ENCODE measurements at regions not wholly inside any gene's neighbourhood (a gene's known extent, or its start where the extent isn't known, plus 50 kb on each side); places are given as distances from the start of the nearest gene placed in this dataset.

- no peak for DNase-seq (ENCODE audit: low read depth)
Observed at GRCh38 chr18:61989138-61989537, 96.3 kb upstream of the RNF152 start.

GRCh38 chr18:61988100-61988499, 95.3 kb upstream of the RNF152 start:
- no peak for DNase-seq (ENCODE audit: low read depth)

- no peak for DNase-seq (ENCODE audit: low read depth)
Observed at GRCh38 chr18:61985681-61986080, 92.9 kb upstream of the RNF152 start.

GRCh38 chr18:61984349-61984748, 91.5 kb upstream of the RNF152 start:
- no peak for DNase-seq (ENCODE audit: low read depth)

GRCh38 chr18:61982475-61982874, 89.7 kb upstream of the RNF152 start:
- DNase-seq (ENCODE audit: low read depth) = no peak

GRCh38 chr18:61980355-61980754, 87.5 kb upstream of the RNF152 start:
- DNase-seq (ENCODE audit: low read depth) = no peak

GRCh38 chr18:61975526-61976326, 82.9 kb upstream of the RNF152 start:
- DNase-seq (ENCODE audit: low read depth) = peak; percentile 14

GRCh38 chr18:61973273-61974115, 80.7 kb upstream of the RNF152 start:
- no peak for DNase-seq (ENCODE audit: low read depth)

GRCh38 chr18:61972389-61973264, 79.8 kb upstream of the RNF152 start:
- no peak for DNase-seq (ENCODE audit: low read depth)

GRCh38 chr18:61967252-61967891, 74.6 kb upstream of the RNF152 start:
- no peak for DNase-seq (ENCODE audit: low read depth)

- no peak for DNase-seq (ENCODE audit: low read depth)
Observed at GRCh38 chr18:61965311-61965710, 72.5 kb upstream of the RNF152 start.

- no peak for DNase-seq (ENCODE audit: low read depth)
Observed at GRCh38 chr18:61964616-61965015, 71.8 kb upstream of the RNF152 start.

GRCh38 chr18:61963705-61964104, 70.9 kb upstream of the RNF152 start:
- DNase-seq (ENCODE audit: low read depth) = no peak

GRCh38 chr18:61957801-61958516, 65.2 kb upstream of the RNF152 start:
- DNase-seq (ENCODE audit: low read depth) = no peak

- no peak for DNase-seq (ENCODE audit: low read depth)
Observed at GRCh38 chr18:61955644-61956043, 62.8 kb upstream of the RNF152 start.

- DNase-seq (ENCODE audit: low read depth) = no peak
Observed at GRCh38 chr18:61954096-61954746, 61.4 kb upstream of the RNF152 start.

- DNase-seq (ENCODE audit: low read depth) = no peak
Observed at GRCh38 chr18:61953641-61954040, 60.8 kb upstream of the RNF152 start.

- DNase-seq (ENCODE audit: low read depth) = no peak
Observed at GRCh38 chr18:61953161-61953560, 60.4 kb upstream of the RNF152 start.

GRCh38 chr18:61951396-61951795, 58.6 kb upstream of the RNF152 start:
- no peak for DNase-seq (ENCODE audit: low read depth)

GRCh38 chr18:61950371-61950770, 57.6 kb upstream of the RNF152 start:
- no peak for DNase-seq (ENCODE audit: low read depth)

All from T follicular helper cell (primary cell).